Caco-2 (cell line): ENCODE measurements at regions not wholly inside any gene's neighbourhood (a gene's known extent, or its start where the extent isn't known, plus 50 kb on each side); places are given as distances from the start of the nearest gene placed in this dataset.

Experiments
- BruUV-seq: library from RNA; stranded (reverse); fragments of 400-500 nt; replicated peaks from 2 replicates; lab custom pipeline; 2021; lab: Mats Ljungman, UMichigan
- CTCF ChIA-PET: fragments of 300-600 bp; sonication (Branson Sonifier 250); formaldehyde crosslinking; loops from one replicate; lab custom pipeline; 2022; ENCODE audit warnings: antibody characterized with exemption; lab: Charles Lee
- POLR2A ChIA-PET: fragments of 300-600 bp; sonication (Branson Sonifier 250); formaldehyde crosslinking; loops from one replicate; lab custom pipeline; 2022; ENCODE audit warnings: antibody characterized with exemption; lab: Charles Lee
- DNase-seq, 2 experiments: peaks; one replicate each; pipeline versions ENCODE4 v3.0.0 to v3.0.0-alpha.2; 2020 to 2022
- H3K27me3 ChIP-seq: replicated peaks from 2 replicates; pipeline ENCODE4 v1.6.0; 2011; ENCODE audit warnings: low read length; ENCODE audit not compliant: control insufficient read depth, insufficient read depth
- H3K36me3 ChIP-seq: 2 replicates; pipeline ENCODE4 v1.5.1; 2011; ENCODE audit warnings: low read length; ENCODE audit not compliant: control insufficient read depth, insufficient read depth
- H3K4me1 ChIP-seq: fragments of 250-450 bp; sonication (Bioruptor Pico); 2 replicates; pipeline ENCODE4 v1.5.1; 2020; ENCODE audit warnings: mild to moderate bottlenecking
- H3K4me3 ChIP-seq: 2 replicates; pipeline ENCODE4 v1.5.1; 2011; ENCODE audit warnings: low read depth, mild to moderate bottlenecking, control low read depth, low read length
- H3K9me3 ChIP-seq: fragments of 250-450 bp; sonication (Bioruptor Pico); 2 replicates; pipeline ENCODE4 v1.5.1; 2020; ENCODE audit warnings: mild to moderate bottlenecking, moderate library complexity
- H3K27ac Mint-ChIP-seq: one replicate; pipeline ENCODE4 v1.8.0; 2022; ENCODE audit warnings: mixed read lengths; ENCODE audit not compliant: unreplicated experiment
- H3K27me3 Mint-ChIP-seq: one replicate; pipeline ENCODE4 v1.8.0; 2022; ENCODE audit warnings: mixed read lengths; ENCODE audit not compliant: insufficient read depth, unreplicated experiment
- H3K36me3 Mint-ChIP-seq: one replicate; pipeline ENCODE4 v1.8.0; 2022; ENCODE audit warnings: mild to moderate bottlenecking, mixed read lengths; ENCODE audit not compliant: insufficient read depth, unreplicated experiment
- H3K4me1 Mint-ChIP-seq: one replicate; pipeline ENCODE4 v1.8.0; 2022; ENCODE audit warnings: low read depth, mixed read lengths; ENCODE audit not compliant: unreplicated experiment
- H3K4me3 Mint-ChIP-seq: one replicate; pipeline ENCODE4 v1.8.0; 2022; ENCODE audit warnings: mild to moderate bottlenecking, moderate library complexity, mixed read lengths; ENCODE audit not compliant: unreplicated experiment
- H3K9me3 Mint-ChIP-seq: one replicate; pipeline ENCODE4 v1.8.0; 2022; ENCODE audit warnings: mixed read lengths; ENCODE audit not compliant: unreplicated experiment
- CTCF ChIP-seq, 2 experiments: fragments of 200-600 bp in 1 of 2; IDR thresholded peaks; 1 replicate in 1 of 2; 2 replicates in 1 of 2; pipeline versions ENCODE4 v1.5.1 to v1.8.0; 2011 to 2022; ENCODE audit warnings: antibody characterized with exemption in 1 of 2, control low read depth in 1 of 2, inconsistent platforms in 1 of 2, low read depth in 1 of 2, low read length in 1 of 2, mild to moderate bottlenecking in 1 of 2, moderate library complexity in 1 of 2; ENCODE audit not compliant: insufficient read depth in 1 of 2, severe bottlenecking in 1 of 2, unreplicated experiment in 1 of 2
- intact Hi-C: fragments of 100-400 bp; cut with micrococcal nuclease; formaldehyde crosslinking; loops from one replicate; pipeline ENCODE4 v1.10.0; 2022; ENCODE audit not compliant: unreplicated experiment

- TF ChIP-seq CTCF (IDR thresholded peaks at IDR 0.05; ENCODE audit: insufficient read depth in 1 of 2, low read depth in 1 of 2, low read length in 1 of 2, severe bottlenecking in 1 of 2, unreplicated experiment in 1 of 2), result no peak
- ChIA-PET POLR2A (no interaction called here), CTCF (no interaction called here)
- DNase-seq, result no peak
- Mint-ChIP-seq H3K4me3 (no peak overlapping the region), H3K27me3 (no peaks in the 10 kb centered on the region), H3K27ac (no peak overlapping the region), H3K4me1 (no peaks in the 10 kb centered on the region), H3K36me3 (no peaks in the 10 kb centered on the region), H3K9me3 (no peaks in the 10 kb centered on the region)
- H3K4me1 ChIP-seq, result no peaks in the 10 kb centered on the region
- no peak overlapping the region for H3K4me3 ChIP-seq
- no peaks in the 10 kb centered on the region for H3K27me3 ChIP-seq
- BruUV-seq, result no TSS peak
- H3K9me3 ChIP-seq, result no peaks in the 10 kb centered on the region
- no peaks in the 10 kb centered on the region for H3K36me3 ChIP-seq
- intact Hi-C loops, result no loop called here
Measured at GRCh38 chr9:26237256-26237655, 559.0 kb upstream of the TUSC1 start.

DNA sequence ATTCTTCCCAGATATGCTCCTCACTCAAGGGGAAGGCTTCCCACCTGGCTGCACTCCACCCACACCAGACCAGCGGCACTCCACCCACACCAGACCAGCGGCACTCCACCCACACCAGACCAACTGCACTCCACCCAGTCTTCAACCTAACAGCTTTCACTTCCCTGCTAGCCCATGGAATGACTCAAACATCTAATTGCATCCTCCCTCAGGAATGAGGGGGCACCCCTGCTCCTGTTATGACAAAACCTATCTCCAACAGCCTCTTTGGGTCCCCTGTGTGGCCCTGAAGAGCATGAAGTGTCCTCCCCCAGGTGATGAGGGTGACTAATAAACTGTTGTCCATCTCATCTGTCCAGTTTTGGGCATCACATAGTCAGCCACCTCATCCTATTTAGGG, 556.6 kb upstream of the TUSC1 start:
- Mint-ChIP-seq H3K9me3 (no peaks in the 10 kb centered on the region), H3K27ac (no peak overlapping the region), H3K27me3 (no peaks in the 10 kb centered on the region), H3K36me3 (no peaks in the 10 kb centered on the region), H3K4me3 (no peak overlapping the region), H3K4me1 (peaks cover 1% of the 10 kb centered on the region)
- CTCF ChIA-PET, result no interaction called here
- H3K36me3 ChIP-seq, result no peaks in the 10 kb centered on the region
- intact Hi-C loops, result no loop called here
- TF ChIP-seq CTCF (IDR thresholded peaks at IDR 0.05; ENCODE audit: insufficient read depth in 1 of 2, low read depth in 1 of 2, low read length in 1 of 2, severe bottlenecking in 1 of 2, unreplicated experiment in 1 of 2), result no peak
- no peaks in the 10 kb centered on the region for H3K4me1 ChIP-seq
- POLR2A ChIA-PET, result no interaction called here
- no peak overlapping the region for H3K4me3 ChIP-seq
- no peak for DNase-seq
- no TSS peak for BruUV-seq
- no peaks in the 10 kb centered on the region for H3K27me3 ChIP-seq
- H3K9me3 ChIP-seq, result no peaks in the 10 kb centered on the region

DNA sequence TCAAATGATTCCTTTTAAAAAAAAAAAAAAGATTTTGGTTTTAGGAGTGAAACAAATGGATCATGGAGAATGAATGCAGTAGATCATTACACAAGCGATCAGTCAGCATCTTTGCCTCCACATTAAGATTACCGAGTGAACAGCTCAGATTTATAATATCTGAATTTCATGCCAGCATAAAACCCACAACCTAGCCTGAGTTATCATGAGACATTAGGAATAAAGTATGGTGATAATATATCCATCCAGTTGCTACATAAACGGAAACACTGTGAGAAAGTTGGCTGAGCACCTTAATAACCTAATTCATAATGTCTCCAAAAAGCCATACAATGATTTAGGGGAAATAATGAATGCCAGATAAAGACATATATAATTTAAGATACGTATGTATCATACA, 553.1 kb upstream of the TUSC1 start:
- POLR2A ChIA-PET, result no interaction called here
- BruUV-seq, result no TSS peak
- Mint-ChIP-seq H3K36me3 (no peaks in the 10 kb centered on the region), H3K4me1 (peaks cover 6% of the 10 kb centered on the region), H3K9me3 (no peaks in the 10 kb centered on the region), H3K27me3 (no peaks in the 10 kb centered on the region), H3K27ac (no peak overlapping the region), H3K4me3 (no peak overlapping the region)
- CTCF ChIA-PET, result no interaction called here
- Histone ChIP-seq H3K27me3 (no peaks in the 10 kb centered on the region), H3K36me3 (no peaks in the 10 kb centered on the region), H3K4me3 (no peak overlapping the region), H3K9me3 (no peaks in the 10 kb centered on the region), H3K4me1 (no peaks in the 10 kb centered on the region)
- DNase-seq, result no peak
- no peak for TF ChIP-seq CTCF (IDR thresholded peaks at IDR 0.05; ENCODE audit: insufficient read depth in 1 of 2, low read depth in 1 of 2, low read length in 1 of 2, severe bottlenecking in 1 of 2, unreplicated experiment in 1 of 2)
- intact Hi-C loops, result no loop called here
